PC-9 (cell line): ENCODE measurements at regions not wholly inside any gene's neighbourhood (a gene's known extent, or its start where the extent isn't known, plus 50 kb on each side); places are given as distances from the start of the nearest gene placed in this dataset.
A peak's percentile ranks its signal among the peaks of the same experiment; 100 is the strongest.
"Not testable (repeated sequence)": the region's sequence is repeated elsewhere in the genome, so short reads cannot be mapped to it uniquely, and the experiment has no call there.

ENCODE experiments used
- BruUV-seq: library from RNA; stranded (reverse); fragments of 400-500 nt; replicated peaks from 2 replicates; lab custom pipeline; 2021; lab: Mats Ljungman, UMichigan
- CTCF ChIA-PET: fragments of 300-600 bp; sonication (Branson Sonifier 250); formaldehyde crosslinking; loops from one replicate; lab custom pipeline; 2022; ENCODE audit warnings: antibody characterized with exemption; lab: Charles Lee
- POLR2A ChIA-PET: fragments of 300-600 bp; sonication (Branson Sonifier 250); formaldehyde crosslinking; loops from one replicate; lab custom pipeline; 2022; ENCODE audit warnings: antibody characterized with exemption; ENCODE audit not compliant: unreplicated experiment; lab: Charles Lee
- DNase-seq, 2 experiments: peaks; one replicate each; pipeline versions ENCODE4 v3.0.0 to v3.0.0-alpha.2; 2015 to 2022; ENCODE audit warnings: mixed read lengths in 1 of 2
- H2AFZ ChIP-seq: fragments of 200-600 bp; sonication (generic); 2 replicates; pipeline ENCODE4 v1.8.1; 2017; ENCODE audit warnings: antibody characterized with exemption
- H3F3A ChIP-seq: fragments of 200-600 bp; sonication (generic); 2 replicates; pipeline ENCODE4 v1.8.1; 2017; ENCODE audit warnings: antibody characterized with exemption, mild to moderate bottlenecking, low read depth; ENCODE audit not compliant: insufficient read depth
- H3K27ac ChIP-seq: fragments of 200-600 bp; sonication (generic); 2 replicates; pipeline ENCODE4 v1.6.1; 2016; ENCODE audit warnings: mixed run types
- H3K27me3 ChIP-seq: fragments of 200-600 bp; sonication (generic); 2 replicates; pipeline ENCODE4 v1.6.1; 2016; ENCODE audit warnings: low read depth, mixed run types; ENCODE audit not compliant: insufficient read depth
- H3K36me3 ChIP-seq: fragments of 200-600 bp; sonication (generic); 2 replicates; pipeline ENCODE4 v1.6.1; 2016; ENCODE audit warnings: low read depth, mixed run types
- H3K4me1 ChIP-seq: fragments of 200-600 bp; sonication (generic); replicated peaks from 2 replicates; pipeline ENCODE4 v1.6.1; 2016; ENCODE audit warnings: mixed run types; ENCODE audit not compliant: insufficient read depth
- H3K4me2 ChIP-seq: fragments of 200-600 bp; sonication (generic); 2 replicates; pipeline ENCODE4 v1.6.1; 2017; ENCODE audit warnings: mixed run types
- H3K4me3 ChIP-seq: fragments of 200-600 bp; sonication (generic); 2 replicates; pipeline ENCODE4 v1.6.1; 2016; ENCODE audit warnings: mixed run types
- H3K79me2 ChIP-seq: fragments of 200-600 bp; sonication (generic); 2 replicates; pipeline ENCODE4 v1.6.1; 2017; ENCODE audit warnings: low read depth, mixed run types
- H3K9me2 ChIP-seq: fragments of 200-600 bp; sonication (generic); 2 replicates; pipeline ENCODE4 v1.8.1; 2017; ENCODE audit warnings: mild to moderate bottlenecking; ENCODE audit not compliant: insufficient read depth
- H3K9me3 ChIP-seq: fragments of 200-600 bp; sonication (generic); 2 replicates; pipeline ENCODE4 v1.8.1; 2016; ENCODE audit warnings: low read depth; ENCODE audit not compliant: insufficient read depth
- H4K20me1 ChIP-seq: fragments of 200-600 bp; sonication (generic); 2 replicates; pipeline ENCODE4 v1.8.1; 2017; ENCODE audit not compliant: insufficient read depth
- CTCF ChIP-seq: fragments of 200-600 bp; sonication (generic); conservative IDR thresholded peaks from 2 replicates; pipeline ENCODE4 v1.6.1; 2017; ENCODE audit warnings: mixed run types, antibody characterized with exemption, mild to moderate bottlenecking, moderate library complexity
- EZH2 ChIP-seq: fragments of 200-600 bp; sonication (generic); IDR thresholded peaks from 2 replicates; pipeline ENCODE4 v1.8.0; 2017; ENCODE audit warnings: antibody characterized with exemption, low read depth
- intact Hi-C: fragments of 100-400 bp; cut with micrococcal nuclease; formaldehyde crosslinking; loops from one replicate; pipeline ENCODE4 v1.10.0; 2022; ENCODE audit not compliant: unreplicated experiment

- ChIA-PET POLR2A (interaction anchor here (0.6 kb wide), 1 partner anchor 48 kb away, joined by 3 read pairs; no protein-coding TSS in a partner anchor), CTCF (interaction anchor here (0.6 kb wide), 1 partner anchor 1516 kb away, joined by 4 read pairs; no protein-coding TSS in a partner anchor)
- H2AFZ ChIP-seq, result 0 out of 2 replicates have a peak overlapping the region, but pooled peaks have one; percentile 33
- intact Hi-C loops, result no loop called here
- H3K9me3 ChIP-seq, result no peaks in the 10 kb centered on the region
- TF ChIP-seq CTCF (no peak), EZH2 (no peak)
- H3F3A ChIP-seq, result peaks cover 6% of the 10 kb centered on the region; the same call in 1 of the 2 replicates
- peaks cover 15% of the 10 kb centered on the region for H3K4me1 ChIP-seq
- H3K4me2 ChIP-seq, result no peak overlapping the region
- no peak for DNase-seq
- H3K79me2 ChIP-seq, result no peaks in the 10 kb centered on the region
- H3K36me3 ChIP-seq, result no peaks in the 10 kb centered on the region
- H3K27ac ChIP-seq, result no peak overlapping the region
- BruUV-seq, result no TSS peak
- no peak overlapping the region for H3K4me3 ChIP-seq
- H3K27me3 ChIP-seq, result no peaks in the 10 kb centered on the region
- H4K20me1 ChIP-seq, result no peaks in the 10 kb centered on the region
- no peaks in the 10 kb centered on the region for H3K9me2 ChIP-seq
Observed at GRCh38 chr5:99058466-99058865, 129.7 kb upstream of the CHD1 start.

GRCh38 chr5:99054972-99055371 lies 126.2 kb upstream of the CHD1 start:
- Histone ChIP-seq H3K9me3 (no peaks in the 10 kb centered on the region), H3K4me2 (no peak overlapping the region), H3K9me2 (no peaks in the 10 kb centered on the region), H4K20me1 (no peaks in the 10 kb centered on the region), H3K27me3 (no peaks in the 10 kb centered on the region), H3K36me3 (no peaks in the 10 kb centered on the region), H3K4me1 (no peaks in the 10 kb centered on the region), H3F3A (no peaks in the 10 kb centered on the region), H3K27ac (no peak overlapping the region), H2AFZ (no peak overlapping the region), H3K4me3 (no peak overlapping the region), H3K79me2 (no peaks in the 10 kb centered on the region)
- ChIA-PET CTCF (no interaction called here), POLR2A (no interaction called here)
- no peak for TF ChIP-seq EZH2
- TF ChIP-seq CTCF, result no peak
- intact Hi-C loops, result no loop called here
- DNase-seq, result no peak
- no TSS peak for BruUV-seq

- Histone ChIP-seq H3K4me3 (no peak overlapping the region), H3K4me1 (no peaks in the 10 kb centered on the region), H3F3A (no peaks in the 10 kb centered on the region), H3K79me2 (no peaks in the 10 kb centered on the region), H3K4me2 (no peak overlapping the region), H3K27ac (no peak overlapping the region), H3K27me3 (no peaks in the 10 kb centered on the region), H3K36me3 (no peaks in the 10 kb centered on the region), H4K20me1 (no peaks in the 10 kb centered on the region), H3K9me2 (no peaks in the 10 kb centered on the region), H3K9me3 (no peaks in the 10 kb centered on the region), H2AFZ (no peak overlapping the region)
- BruUV-seq, result no TSS peak
- ChIA-PET CTCF (no interaction called here), POLR2A (no interaction called here)
- no peak for DNase-seq
- TF ChIP-seq CTCF (no peak), EZH2 (no peak)
- intact Hi-C loops, result no loop called here
Observed at GRCh38 chr5:99045871-99046270, 117.1 kb upstream of the CHD1 start.

- H3K4me2 ChIP-seq, CTCF ChIA-PET, H4K20me1 ChIP-seq, H3K4me3 ChIP-seq, intact Hi-C loops, H3K4me1 ChIP-seq, POLR2A ChIA-PET, DNase-seq, H3K9me3 ChIP-seq, H3K27ac ChIP-seq, H3K27me3 ChIP-seq, H3K36me3 ChIP-seq, H2AFZ ChIP-seq, H3K79me2 ChIP-seq, BruUV-seq, H3K9me2 ChIP-seq, H3F3A ChIP-seq: not testable (repeated sequence)
Observed at GRCh38 chr5:99043257-99043656, 114.5 kb upstream of the CHD1 start.
